Panc1 (cell line): ENCODE measurements at regions not wholly inside any gene's neighbourhood (a gene's known extent, or its start where the extent isn't known, plus 50 kb on each side); places are given as distances from the start of the nearest gene placed in this dataset.

Source experiments
- ATAC-seq: fragments of 200-7000 bp; cut with Tn5 transposase; 2 replicates; pipeline ENCODE4 v1.9.1; 2020; ENCODE audit warnings: mild to moderate bottlenecking, moderate library complexity
- BruUV-seq: library from RNA; stranded (reverse); fragments of 400-500 nt; replicated peaks from 2 replicates; lab custom pipeline; 2021; lab: Mats Ljungman, UMichigan
- CTCF ChIA-PET: fragments of 300-600 bp; sonication (Branson Sonifier 250); formaldehyde crosslinking; loops from one replicate; lab custom pipeline; 2022; ENCODE audit warnings: antibody characterized with exemption; lab: Charles Lee
- POLR2A ChIA-PET: fragments of 300-600 bp; sonication (Branson Sonifier 250); formaldehyde crosslinking; loops from one replicate; lab custom pipeline; 2022; ENCODE audit warnings: antibody characterized with exemption; lab: Charles Lee
- DNase-seq: peaks from one replicate; pipeline ENCODE4 v3.0.0-alpha.2; 2010; ENCODE audit warnings: low read depth, low spot score
- H3K27ac ChIP-seq: 2 replicates; pipeline ENCODE4 v1.5.1; 2011; ENCODE audit warnings: mild to moderate bottlenecking, low read length, inconsistent platforms
- H3K27me3 ChIP-seq: fragments of 200-500 bp; sonication (Bioruptor generic); 2 replicates; pipeline ENCODE4 v1.6.0; 2014; ENCODE audit warnings: low read length, inconsistent platforms; ENCODE audit not compliant: control insufficient read depth, insufficient read depth
- H3K36me3 ChIP-seq: fragments of 200-500 bp; sonication (Bioruptor generic); 2 replicates; pipeline ENCODE4 v1.5.1; 2014; ENCODE audit warnings: inconsistent platforms, mild to moderate bottlenecking, low read length, moderate library complexity; ENCODE audit not compliant: control insufficient read depth, insufficient read depth
- H3K4me1 ChIP-seq: 2 replicates; pipeline ENCODE4 v1.5.1; 2011; ENCODE audit warnings: inconsistent platforms, mild to moderate bottlenecking, low read length, moderate library complexity; ENCODE audit not compliant: control insufficient read depth, insufficient read depth
- H3K4me3 ChIP-seq, 2 experiments: 2 replicates each; pipeline ENCODE4 v1.5.1; 2011 to 2012; ENCODE audit warnings: low read depth in 2 of 2, low read length in 2 of 2, mild to moderate bottlenecking in 2 of 2, inconsistent platforms in 1 of 2, moderate library complexity in 1 of 2
- H3K9me3 ChIP-seq: fragments of 200-500 bp; sonication (Bioruptor generic); 2 replicates; pipeline ENCODE4 v1.5.1; 2014; ENCODE audit warnings: low read depth, mild to moderate bottlenecking, inconsistent platforms, low read length, moderate library complexity; ENCODE audit not compliant: control insufficient read depth, insufficient read depth
- CTCF ChIP-seq: fragments of 450-650 bp; IDR thresholded peaks from 2 replicates; pipeline ENCODE4 v1.5.1; 2017; ENCODE audit warnings: mild to moderate bottlenecking
- POLR2AphosphoS5 ChIP-seq: IDR thresholded peaks from 2 replicates; pipeline ENCODE4 v1.6.1; 2012; ENCODE audit warnings: mild to moderate bottlenecking, low read depth, low read length, moderate library complexity
- REST ChIP-seq, 2 experiments: IDR thresholded peaks; 2 replicates each; pipeline ENCODE4 v1.6.1; 2011 to 2012; ENCODE audit warnings: low read depth in 2 of 2, control low read depth in 1 of 2, low read length in 1 of 2, mild to moderate bottlenecking in 1 of 2, moderate library complexity in 1 of 2; ENCODE audit not compliant: insufficient read depth in 1 of 2
- SIN3A ChIP-seq: IDR thresholded peaks from 2 replicates; pipeline ENCODE4 v1.6.1; 2012; ENCODE audit warnings: low read depth, mild to moderate bottlenecking, low read length, moderate library complexity, borderline replicate concordance; ENCODE audit not compliant: insufficient read depth
- TCF7L2 ChIP-seq: IDR thresholded peaks from 2 replicates; pipeline ENCODE4 v1.6.1; 2011; ENCODE audit warnings: mild to moderate bottlenecking, low read depth, low read length, inconsistent platforms
- in situ Hi-C: cut with HindIII; loops from 2 replicates; pipeline ENCODE4 v1.10.0; 2016; ENCODE audit warnings: low sequenced_read_pairs, low pct_unique_long_range_greater_than_20kb
- intact Hi-C: fragments of 100-400 bp; cut with micrococcal nuclease; formaldehyde crosslinking; loops from one replicate; pipeline ENCODE4 v1.10.0; 2022; ENCODE audit not compliant: unreplicated experiment

- H3K27me3 ChIP-seq, result no peaks in the 10 kb centered on the region
- no peak overlapping the region for H3K4me3 ChIP-seq
- POLR2A ChIA-PET, result no interaction called here
- H3K4me1 ChIP-seq, result no peaks in the 10 kb centered on the region
- ATAC-seq (no peak), DNase-seq (no peak)
- TF ChIP-seq SIN3A (no peak), POLR2AphosphoS5 (no peak), REST (IDR thresholded peaks at IDR 0.05; ENCODE audit: insufficient read depth in 1 of 2, low read depth in 2 of 2, low read length in 1 of 2) (no peak), CTCF (no peak), TCF7L2 (no peak)
- CTCF ChIA-PET, result no interaction called here
- H3K36me3 ChIP-seq, result no peaks in the 10 kb centered on the region
- BruUV-seq, result no TSS peak
- in situ Hi-C loops, result no loop called here
- no peaks in the 10 kb centered on the region for H3K9me3 ChIP-seq
- intact Hi-C loops, result no loop called here
- no peak overlapping the region for H3K27ac ChIP-seq
These were observed 109.1 kb upstream of the GLI2 start for GRCh38 chr2:120626566-120626965.

GRCh38 chr2:120628248-120628647, 107.4 kb upstream of the GLI2 start:
- intact Hi-C loops (no loop called here), in situ Hi-C loops (no loop called here)
- H3K27ac ChIP-seq, result no peak overlapping the region
- ATAC-seq (no peak), DNase-seq (no peak)
- no peaks in the 10 kb centered on the region for H3K9me3 ChIP-seq
- no peaks in the 10 kb centered on the region for H3K36me3 ChIP-seq
- no peaks in the 10 kb centered on the region for H3K4me1 ChIP-seq
- H3K27me3 ChIP-seq, result no peaks in the 10 kb centered on the region
- POLR2A ChIA-PET, result no interaction called here
- no peak overlapping the region for H3K4me3 ChIP-seq
- TF ChIP-seq SIN3A (no peak), POLR2AphosphoS5 (no peak)
- CTCF ChIA-PET, result no interaction called here
- no TSS peak for BruUV-seq

GRCh38 chr2:120629241-120629895, 106.3 kb upstream of the GLI2 start:
- BruUV-seq, result no TSS peak
- ChIA-PET POLR2A (interaction anchor here (0.6 kb wide), 1 partner anchor 1388 kb away, joined by 4 read pairs; no protein-coding TSS in a partner anchor), CTCF (no interaction called here)
- Histone ChIP-seq H3K9me3 (no peaks in the 10 kb centered on the region), H3K4me3 (no peak overlapping the region), H3K4me1 (no peaks in the 10 kb centered on the region), H3K27ac (no peak overlapping the region), H3K36me3 (no peaks in the 10 kb centered on the region), H3K27me3 (no peaks in the 10 kb centered on the region; the same call in 1 of the 2 replicates)
- no peak for DNase-seq
- TF ChIP-seq CTCF, result no peak
- no peak for TF ChIP-seq TCF7L2
- TF ChIP-seq REST (IDR thresholded peaks at IDR 0.05; ENCODE audit: insufficient read depth in 1 of 2, low read depth in 2 of 2, low read length in 1 of 2), result no peak
- TF ChIP-seq SIN3A, result no peak
- no peak for TF ChIP-seq POLR2AphosphoS5
- in situ Hi-C loops, result no loop called here
- no peak for ATAC-seq
- intact Hi-C loops, result no loop called here
